ENCODE measurements at regions not wholly inside any gene's neighbourhood (a gene's known extent, or its start where the extent isn't known, plus 50 kb on each side); places are given as distances from the start of the nearest gene placed in this dataset.

DNA sequence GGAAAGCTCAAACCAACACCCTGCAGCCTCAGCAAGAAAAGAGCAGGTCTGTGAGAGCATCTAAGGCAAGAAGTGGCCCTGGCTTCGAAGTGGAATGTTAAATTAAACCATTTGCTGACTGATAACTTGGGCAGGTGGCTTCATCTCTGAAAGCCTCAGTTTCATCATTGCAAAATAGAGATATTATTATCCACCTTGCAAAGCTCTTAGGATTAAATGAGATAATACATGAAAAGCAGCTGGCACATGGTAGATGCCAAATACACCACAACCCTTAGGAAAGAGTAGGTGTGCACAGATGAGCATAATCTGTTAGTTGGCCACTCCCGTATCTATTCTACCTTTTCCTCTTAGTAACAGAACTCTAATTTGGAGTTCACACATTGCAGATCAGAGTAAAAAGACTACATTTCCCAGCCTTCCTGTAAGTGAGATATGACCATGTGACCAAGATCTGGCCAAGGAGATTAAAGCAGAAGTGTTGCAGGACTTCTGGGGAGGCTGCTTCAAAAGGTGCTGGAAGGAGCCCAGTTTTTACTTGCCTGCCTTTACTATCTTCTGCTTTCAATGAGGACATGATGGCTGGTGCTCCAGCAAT lies 288.7 kb downstream of the SOX9 start:
- no peak for DNase-seq (ENCODE audit: low read depth in 2 of 2)

DNA sequence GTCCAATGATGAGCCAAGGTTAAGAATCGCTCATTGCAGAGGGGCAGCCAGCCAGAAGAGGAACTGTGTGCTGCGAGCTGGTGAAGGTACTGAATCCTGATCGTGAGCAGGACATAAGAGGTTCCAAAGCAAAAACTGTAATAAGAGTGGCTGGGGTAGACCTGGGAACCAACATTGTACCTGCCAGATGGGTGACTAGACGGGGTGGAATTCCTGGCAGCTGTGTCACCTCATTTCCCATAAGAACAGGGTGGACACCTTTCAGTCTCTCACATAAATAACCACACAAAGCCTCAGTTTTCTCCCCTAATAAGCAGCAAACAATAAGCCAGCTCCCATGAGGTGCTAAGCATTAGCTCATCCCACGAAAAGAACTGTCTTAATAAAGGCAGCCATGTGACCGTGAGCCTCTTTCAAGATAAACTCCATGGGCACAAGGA lies 290.3 kb downstream of the SOX9 start:
- no peak for DNase-seq (ENCODE audit: low read depth in 2 of 2)

DNA sequence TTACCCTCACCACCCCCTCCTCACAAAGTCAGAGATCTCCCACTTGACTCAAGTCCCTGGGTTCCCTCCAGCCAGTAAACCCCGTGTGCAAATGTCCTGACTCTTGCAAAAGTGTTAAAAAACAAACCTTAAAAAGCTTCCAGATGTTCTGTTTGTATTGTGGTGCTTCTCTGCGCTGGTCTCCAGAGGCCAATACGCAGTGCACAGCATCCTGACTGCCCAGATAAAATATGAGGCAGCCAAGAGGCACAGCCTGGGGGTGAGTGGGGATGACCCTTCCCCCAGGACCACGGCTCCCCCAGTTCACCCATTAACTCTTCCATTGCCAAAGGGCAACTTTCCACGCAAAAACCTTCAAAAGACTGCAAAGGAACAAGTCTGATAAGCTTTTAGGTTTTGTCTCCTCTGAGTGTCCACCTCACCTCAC lies 291.8 kb downstream of the SOX9 start:
- DNase-seq (ENCODE audit: low read depth in 2 of 2) = no peak

DNA sequence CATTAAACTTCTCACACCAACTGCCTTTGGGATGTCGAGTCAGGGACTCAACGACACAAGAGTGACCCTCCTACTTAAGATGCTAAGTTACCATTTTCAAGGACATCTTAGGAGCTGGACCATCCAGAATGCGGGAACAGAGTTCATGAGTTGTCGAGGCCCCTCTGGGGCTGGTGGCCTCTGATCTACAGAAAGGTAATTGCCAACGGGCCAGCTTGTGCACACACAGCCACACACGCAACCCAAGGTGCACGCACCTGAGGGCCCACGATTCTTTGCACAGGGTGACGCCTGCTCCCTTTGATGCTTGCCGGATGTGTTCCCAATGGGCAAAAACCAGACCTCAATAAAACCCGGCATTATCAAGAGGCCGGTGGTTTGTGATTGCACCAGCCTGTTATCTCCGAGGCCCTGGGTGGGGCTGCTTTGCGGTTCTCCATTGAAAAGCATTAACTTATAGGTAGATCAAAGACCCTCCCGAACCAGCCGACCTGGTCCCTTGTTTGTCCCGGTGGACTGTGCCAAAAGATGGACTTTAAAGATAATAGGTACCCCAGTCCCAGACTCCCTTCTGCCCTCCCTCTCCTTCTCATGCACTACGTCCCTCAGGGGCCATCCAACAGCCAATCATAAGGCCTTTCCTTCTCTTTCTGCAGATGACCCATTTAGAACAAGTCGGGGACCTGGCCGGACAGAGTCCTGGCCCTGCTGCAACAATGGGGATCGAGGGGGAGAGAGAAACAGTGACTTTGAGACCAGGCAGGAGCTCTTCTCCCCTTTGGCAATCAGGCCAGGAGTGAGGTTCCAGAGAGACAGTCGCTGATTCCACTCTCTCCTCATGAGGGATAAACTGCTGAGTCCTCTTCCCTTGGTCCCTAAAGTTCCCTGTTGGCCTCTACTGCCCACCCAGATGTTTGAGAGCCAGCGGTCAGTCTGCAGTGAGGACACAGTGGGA lies 292.5 kb downstream of the SOX9 start:
- no peak for DNase-seq (ENCODE audit: low read depth in 2 of 2)

DNA sequence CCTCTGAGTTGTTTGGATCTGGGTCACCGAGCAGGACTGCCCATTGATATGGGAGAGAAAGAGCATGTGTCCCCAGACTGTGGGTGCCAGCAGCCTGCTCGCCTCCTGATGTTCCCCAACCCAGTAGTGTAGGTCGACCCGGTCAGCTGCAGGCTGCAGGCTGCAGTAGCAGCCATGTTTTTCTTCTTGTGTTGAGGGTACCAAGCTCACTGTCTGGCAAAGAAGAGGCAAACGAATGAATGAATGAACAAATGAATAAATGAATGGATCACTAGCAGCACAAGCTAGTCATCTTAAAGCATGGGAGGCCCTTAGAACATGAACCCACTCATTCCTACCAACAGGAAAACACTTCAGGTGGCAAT lies 293.2 kb downstream of the SOX9 start:
- no peak for DNase-seq (ENCODE audit: low read depth in 2 of 2)

DNA sequence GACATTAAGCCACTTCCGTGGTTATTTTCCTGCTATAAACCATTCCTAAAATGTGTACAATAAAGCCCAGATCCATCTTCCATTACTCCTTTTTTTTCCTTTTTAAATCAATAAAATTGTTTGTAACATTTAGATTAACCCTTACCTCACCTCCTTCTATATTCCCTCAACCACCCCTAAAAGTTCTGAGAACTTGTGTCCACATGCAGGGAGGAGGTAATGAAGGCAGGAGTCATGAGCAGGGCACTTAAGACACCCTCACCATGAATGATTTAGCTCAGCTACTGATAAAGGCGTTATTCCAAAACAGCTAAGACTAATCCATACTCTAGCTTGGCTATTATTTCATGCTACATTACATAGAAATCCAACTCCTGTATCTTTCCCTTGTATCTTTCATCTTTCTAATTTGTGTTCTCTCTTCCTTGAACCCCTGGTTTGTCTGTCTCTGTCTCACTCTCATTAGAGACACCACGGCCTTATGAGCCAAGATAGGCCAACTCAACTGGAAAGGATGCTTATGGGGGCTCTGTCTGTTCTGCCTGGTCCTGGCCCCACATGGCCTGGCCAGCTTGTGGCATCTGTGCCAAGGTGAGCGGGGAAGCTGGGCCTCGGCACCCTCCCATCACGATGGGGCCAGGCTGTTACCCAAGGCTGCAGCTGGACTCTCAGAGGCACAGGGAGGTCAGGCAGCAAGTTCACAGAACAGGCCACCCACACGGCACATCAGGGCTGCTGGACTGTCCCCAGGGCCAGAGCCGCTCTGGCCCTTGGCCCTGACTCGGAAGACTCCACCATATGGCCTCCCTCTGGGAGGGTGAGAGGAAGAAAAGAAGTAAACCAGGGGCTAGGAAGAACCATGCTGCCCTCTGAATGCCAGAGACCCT lies 294.4 kb downstream of the SOX9 start:
- DNase-seq (ENCODE audit: low read depth in 2 of 2) = no peak

DNA sequence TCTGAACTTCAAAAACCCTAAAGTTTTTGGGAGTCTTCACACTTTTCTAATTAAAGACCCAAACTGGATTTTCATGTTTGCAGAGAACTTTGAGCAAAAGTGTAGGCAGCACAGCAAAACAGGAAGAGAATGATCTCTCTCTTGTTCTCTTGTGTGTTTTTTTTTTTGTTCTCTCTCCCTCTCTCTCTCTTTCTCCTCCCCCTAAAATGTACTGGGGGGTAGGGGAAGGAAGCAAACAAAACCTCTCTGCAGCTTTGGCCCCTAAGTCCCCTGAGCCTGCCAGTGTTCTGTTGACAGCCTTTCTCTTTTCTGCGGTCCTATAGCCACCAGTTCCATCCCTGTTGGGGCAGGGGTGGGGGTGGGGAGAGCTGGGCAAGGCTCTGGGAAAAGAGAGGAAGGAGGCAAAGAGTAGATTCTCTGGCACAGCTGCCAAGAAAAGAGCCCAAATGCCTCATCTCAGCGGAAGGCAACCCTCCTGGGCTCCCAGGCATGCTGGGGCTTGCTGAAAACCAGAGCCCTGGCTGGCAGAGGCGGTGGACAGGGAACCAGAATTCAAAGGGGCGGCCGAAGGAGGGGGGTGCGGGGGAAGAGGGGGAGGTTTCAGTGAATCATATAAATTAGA lies 295.3 kb downstream of the SOX9 start:
- DNase-seq (ENCODE audit: low read depth in 2 of 2) = no peak

DNA sequence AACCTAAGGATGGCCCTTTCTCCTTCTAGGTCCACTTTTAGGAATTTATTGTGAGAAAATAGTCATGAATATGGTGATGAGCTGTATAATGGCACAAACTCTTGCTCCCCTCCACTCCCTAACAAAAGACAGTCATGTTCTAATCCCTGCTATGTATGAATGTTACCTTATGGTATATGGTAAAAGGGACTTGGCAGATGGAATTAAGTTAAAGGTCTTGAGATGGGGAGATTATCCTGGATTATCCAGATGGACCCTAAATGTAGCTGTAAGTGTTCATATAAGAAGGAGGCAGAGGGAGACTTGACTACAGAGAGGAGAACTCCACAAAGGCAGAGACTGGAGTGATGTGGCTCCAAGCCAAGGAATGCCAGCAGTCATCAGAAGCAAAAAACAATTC lies 296.1 kb downstream of the SOX9 start:
- DNase-seq (ENCODE audit: low read depth in 2 of 2) = no peak

DNA sequence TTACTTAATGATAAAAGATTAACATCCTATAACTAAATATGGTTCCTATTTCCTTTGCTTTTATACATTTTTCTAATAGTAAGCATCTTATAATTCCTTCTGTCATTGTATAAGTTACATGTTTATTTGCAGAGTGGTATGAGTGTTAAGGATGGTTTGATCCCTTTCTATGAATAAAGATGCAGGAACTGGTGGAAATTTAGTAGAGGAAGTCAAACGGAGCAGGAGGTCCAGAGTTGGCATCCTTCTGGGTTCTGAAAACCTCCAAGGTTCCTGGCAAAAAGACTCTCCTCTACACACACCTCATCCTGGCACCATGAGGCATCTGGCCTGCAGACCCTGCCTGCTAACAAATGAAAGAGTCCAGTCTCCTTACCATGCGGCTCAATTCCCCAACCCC lies 296.8 kb downstream of the SOX9 start:
- DNase-seq (ENCODE audit: low read depth in 2 of 2) = no peak

DNA sequence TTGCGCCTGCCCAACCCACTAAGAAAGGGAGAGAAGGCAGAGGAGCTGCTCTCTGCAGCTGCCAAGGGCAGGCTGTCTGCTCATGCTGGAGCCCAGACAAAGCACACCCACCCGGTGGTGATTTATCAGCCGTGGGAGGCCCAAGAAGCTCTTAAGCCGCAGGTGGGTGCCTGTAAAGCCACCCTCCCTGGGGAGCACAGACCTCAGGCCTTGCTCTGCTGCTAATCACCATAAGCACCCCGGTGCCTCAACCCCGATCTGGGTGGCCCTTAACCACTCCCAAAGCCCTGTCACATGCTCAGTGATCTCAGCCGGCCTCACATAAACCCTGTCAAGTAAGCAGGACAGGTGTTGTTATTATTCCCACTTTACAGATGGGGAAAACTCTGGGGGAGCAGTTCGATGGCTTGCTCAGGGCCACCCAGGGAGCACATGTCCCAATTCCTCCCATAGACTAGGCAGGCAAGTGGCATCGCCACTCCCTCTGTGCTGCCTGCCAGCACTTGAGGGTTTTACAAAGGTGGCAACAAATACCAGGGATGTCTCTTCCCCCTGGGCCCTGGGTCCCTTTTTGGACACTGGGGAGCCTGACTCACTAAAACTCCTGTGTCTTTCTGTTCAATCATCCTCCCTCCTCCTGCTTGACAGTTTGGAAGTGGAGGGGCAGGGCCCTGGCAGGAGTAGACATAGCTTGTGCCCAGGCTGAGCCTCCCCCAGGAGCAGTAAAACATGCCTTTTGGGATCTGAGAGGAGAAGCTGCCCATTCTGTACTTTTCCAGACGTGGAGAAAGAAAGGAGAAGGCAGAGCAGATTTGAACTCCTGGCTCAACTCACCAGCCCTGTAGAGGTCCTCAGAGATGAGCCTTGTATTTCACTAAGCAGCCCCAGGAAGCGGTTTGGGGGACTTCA lies 299.3 kb downstream of the SOX9 start:
- DNase-seq (ENCODE audit: low read depth in 2 of 2) = no peak

DNA sequence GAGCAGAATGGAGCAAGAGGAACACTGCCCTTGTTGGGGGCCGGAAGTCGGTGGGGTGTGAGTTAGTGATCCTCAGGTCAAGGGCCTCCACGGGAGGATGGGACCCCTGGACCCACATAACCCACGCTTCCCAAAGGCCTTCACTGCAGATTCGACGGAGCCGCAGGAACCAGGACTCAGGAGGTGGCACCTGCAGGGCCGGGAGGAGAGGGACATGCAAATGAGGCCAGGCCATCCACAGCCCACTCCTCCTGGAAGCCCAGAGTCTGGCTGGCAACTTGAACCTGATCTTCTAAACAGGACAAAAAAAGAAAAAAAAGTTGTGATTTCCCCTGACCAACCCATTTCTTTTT lies 299.9 kb downstream of the SOX9 start:
- no peak for DNase-seq (ENCODE audit: low read depth in 2 of 2)

DNA sequence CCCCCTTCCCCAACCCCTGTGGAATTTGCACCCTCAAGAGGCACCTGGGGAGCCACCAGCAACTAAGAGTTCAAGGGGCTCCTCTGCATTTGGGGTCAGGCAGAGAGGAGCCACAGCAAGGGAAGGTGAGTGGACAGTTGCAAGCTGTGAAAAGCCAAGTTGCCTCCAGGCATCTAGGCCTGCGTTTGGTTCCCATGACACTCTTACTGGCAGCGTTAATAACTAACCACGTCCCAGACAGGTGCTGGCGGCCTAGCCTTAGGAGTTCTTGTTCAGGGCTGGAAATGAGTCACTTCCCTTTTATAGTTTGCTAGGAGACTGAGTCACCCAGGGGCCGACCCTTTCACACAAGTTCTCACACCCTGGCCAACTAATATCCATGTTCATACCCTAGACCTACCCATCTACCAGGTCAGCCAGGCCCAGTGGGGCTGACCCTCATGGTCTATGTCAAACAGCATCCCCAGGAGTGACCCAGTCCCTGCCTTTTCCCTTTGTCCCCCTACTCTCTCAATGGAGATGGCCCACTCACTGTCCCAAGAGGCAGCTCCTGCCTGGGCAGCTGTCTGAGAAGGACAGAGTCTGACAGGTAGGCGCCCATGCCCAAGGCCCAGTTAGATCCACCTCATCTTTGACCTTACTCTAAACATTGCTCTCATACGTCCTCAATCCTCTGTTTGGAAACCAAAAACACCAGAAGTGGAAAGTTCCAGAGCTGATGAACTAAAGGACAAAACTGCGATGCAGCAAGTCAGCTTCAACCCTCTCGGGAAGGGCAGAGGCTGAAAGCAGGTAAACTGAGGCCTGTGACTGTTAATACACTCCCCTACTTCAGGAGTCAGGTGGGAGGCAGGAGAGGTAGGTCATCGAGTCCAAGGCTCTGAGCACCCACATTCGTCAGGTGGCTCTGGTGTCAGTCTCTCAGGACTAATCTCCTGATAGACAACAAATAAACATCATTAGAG lies 300.6 kb downstream of the SOX9 start:
- no peak for DNase-seq (ENCODE audit: low read depth in 2 of 2)

DNA sequence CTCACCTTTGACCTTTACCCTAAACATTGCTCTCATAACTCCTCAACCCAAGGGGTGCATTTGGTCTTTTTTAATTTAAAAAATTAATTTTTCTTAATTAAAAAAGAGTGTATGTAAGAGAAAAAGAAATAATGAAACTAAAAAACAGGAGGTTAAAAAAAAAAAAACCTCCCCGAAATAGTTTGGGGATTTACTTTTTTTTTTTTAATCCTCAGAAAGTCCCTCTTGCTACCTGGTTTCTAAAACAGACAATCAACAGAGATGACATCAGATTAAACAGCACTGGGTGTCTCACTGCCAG lies 301.3 kb downstream of the SOX9 start:
- no peak for DNase-seq (ENCODE audit: low read depth in 2 of 2)

DNA sequence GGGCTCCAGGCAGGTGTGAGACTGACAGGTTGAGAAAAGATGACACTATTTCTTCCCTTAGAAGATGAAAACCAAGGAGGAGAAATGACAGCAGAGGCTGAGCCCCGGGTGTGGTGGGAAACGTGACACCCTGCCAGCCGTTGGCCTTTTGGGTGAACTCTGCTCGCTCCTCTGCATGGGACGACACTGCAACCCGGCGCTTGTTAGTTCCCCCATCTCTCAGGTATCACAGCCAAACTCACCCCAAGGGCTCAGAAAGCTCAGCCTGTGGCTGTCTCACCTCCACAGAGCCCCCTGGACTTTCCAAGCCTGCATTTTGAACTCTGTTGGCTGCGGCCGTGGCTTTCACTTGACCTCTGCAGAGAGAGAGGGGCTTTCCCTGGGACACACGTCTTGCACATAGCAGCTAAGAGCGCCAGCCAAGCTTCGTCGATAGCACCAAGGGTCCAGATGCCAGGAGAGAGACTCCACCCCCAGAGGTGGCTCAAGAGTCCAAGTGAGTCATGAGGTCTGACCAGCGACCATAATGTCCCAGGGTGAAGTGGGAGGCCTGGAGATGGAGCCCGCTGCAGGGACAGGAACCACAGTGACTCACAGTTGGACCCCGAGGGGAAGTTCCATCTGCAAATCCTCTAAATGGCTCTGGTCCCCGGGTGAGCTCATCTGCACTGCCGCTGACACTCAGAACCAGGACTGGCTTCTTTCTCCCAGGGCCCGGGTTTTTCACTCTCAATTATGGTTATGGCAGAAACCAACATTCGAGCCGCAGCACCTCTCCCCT lies 301.9 kb downstream of the SOX9 start:
- no peak for DNase-seq (ENCODE audit: low read depth in 2 of 2)

DNA sequence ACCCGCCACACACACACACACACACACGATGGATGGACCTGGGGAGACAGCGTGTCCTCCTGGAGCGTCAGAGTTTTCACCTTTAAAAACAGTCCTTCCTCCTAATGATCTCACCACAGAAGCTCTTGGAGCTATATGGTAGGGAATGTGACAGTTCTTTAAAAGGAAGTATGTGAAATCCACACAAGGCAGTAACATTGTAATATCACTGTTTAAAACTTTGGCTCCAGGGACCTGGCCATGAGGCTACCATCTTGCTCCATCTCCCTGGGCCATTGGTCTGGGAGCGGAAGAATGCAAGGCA lies 302.4 kb downstream of the SOX9 start:
- DNase-seq (ENCODE audit: low read depth in 2 of 2) = no peak

DNA sequence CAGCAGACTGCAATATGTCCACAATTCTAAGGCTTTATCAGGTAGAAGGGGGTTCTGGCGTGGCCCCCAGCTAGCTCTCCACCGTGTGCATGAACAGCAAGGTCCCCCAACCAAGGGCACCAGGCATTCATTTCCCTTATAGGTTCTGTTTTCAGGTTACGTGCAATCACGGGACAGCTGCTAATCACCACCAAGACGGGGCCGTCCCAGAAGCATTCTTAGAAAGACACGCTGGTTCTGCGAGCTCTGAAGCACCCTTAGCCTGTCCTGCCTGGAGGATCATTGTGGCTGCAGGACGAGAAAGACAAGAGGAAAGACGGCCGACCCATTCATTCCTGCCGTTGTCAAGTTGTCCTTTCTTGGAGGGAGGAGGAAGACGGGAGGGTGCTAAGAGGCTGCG lies 302.9 kb downstream of the SOX9 start:
- DNase-seq (ENCODE audit: low read depth in 2 of 2) = no peak

DNA sequence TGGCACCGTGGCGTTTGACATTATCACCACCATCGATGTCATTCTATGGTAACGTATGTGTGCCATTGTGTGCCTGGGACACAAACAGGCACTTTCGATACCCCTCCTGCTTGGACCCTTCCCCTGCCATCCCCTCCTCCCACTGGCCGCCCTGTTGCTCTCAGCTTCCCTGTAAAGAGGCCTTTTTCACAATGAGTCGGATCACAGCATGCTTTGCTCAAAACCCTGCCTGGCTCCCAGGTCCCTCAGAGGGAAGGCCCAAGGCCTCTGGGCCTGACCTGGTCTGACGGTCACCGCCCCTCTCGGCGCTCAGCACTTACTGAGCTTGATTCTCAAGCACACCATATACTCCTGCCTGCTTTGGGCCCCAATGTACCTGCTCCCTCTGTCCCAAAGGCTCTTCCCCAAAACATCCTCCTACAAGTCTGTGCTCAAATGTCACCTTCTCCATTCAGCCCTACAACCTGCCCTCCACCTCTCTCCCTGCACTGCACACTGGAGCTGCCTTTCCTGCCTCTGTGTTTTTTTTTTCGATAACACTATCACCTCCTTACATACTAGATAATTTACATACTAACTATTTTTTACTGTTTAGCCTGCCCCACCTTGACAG lies 303.8 kb downstream of the SOX9 start:
- DNase-seq (ENCODE audit: low read depth in 2 of 2) = no peak

DNA sequence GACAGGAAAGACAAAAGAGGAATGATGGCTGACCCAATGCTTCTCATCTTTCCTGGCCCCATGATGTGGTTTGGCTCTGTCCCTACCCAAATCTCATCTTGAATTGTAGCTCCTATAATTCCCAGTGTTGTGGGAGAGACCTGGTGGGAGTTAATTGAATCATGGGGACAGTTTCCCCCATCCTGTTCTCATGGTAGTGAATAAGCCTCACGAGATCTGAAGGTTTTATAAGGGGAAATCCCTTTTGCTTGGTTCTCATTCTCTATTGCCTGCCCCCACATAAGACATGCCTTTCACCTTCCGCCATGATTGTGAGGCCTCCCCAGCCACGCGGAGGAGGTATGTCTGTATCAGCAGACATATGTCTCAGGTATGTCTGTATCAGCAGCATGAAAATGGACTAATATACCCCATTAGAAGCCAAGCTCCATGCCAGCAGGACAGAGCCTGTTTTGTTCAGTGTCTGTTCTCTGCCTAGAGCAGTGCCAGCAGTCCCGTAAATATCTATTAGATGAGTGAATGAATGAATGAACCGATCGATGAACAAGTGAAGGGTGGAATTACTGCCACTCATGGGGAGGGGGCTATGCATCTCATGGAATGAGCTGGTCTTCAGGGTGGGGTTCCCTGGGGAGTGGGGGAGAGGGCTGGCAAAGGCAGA lies 304.4 kb downstream of the SOX9 start:
- no peak for DNase-seq (ENCODE audit: low read depth in 2 of 2)
